Panc1 (cell line): ENCODE measurements at regions not wholly inside any gene's neighbourhood (a gene's known extent, or its start where the extent isn't known, plus 50 kb on each side); places are given as distances from the start of the nearest gene placed in this dataset.

ENCODE experiments used
- ATAC-seq: fragments of 200-7000 bp; cut with Tn5 transposase; 2 replicates; pipeline ENCODE4 v1.9.1; 2020; ENCODE audit warnings: mild to moderate bottlenecking, moderate library complexity
- BruUV-seq: library from RNA; stranded (reverse); fragments of 400-500 nt; replicated peaks from 2 replicates; lab custom pipeline; 2021; lab: Mats Ljungman, UMichigan
- CTCF ChIA-PET: fragments of 300-600 bp; sonication (Branson Sonifier 250); formaldehyde crosslinking; loops from one replicate; lab custom pipeline; 2022; ENCODE audit warnings: antibody characterized with exemption; lab: Charles Lee
- POLR2A ChIA-PET: fragments of 300-600 bp; sonication (Branson Sonifier 250); formaldehyde crosslinking; loops from one replicate; lab custom pipeline; 2022; ENCODE audit warnings: antibody characterized with exemption; lab: Charles Lee
- DNase-seq: peaks from one replicate; pipeline ENCODE4 v3.0.0-alpha.2; 2010; ENCODE audit warnings: low read depth, low spot score
- H3K27ac ChIP-seq: 2 replicates; pipeline ENCODE4 v1.5.1; 2011; ENCODE audit warnings: mild to moderate bottlenecking, low read length, inconsistent platforms
- H3K27me3 ChIP-seq: fragments of 200-500 bp; sonication (Bioruptor generic); 2 replicates; pipeline ENCODE4 v1.6.0; 2014; ENCODE audit warnings: low read length, inconsistent platforms; ENCODE audit not compliant: control insufficient read depth, insufficient read depth
- H3K36me3 ChIP-seq: fragments of 200-500 bp; sonication (Bioruptor generic); 2 replicates; pipeline ENCODE4 v1.5.1; 2014; ENCODE audit warnings: inconsistent platforms, mild to moderate bottlenecking, low read length, moderate library complexity; ENCODE audit not compliant: control insufficient read depth, insufficient read depth
- H3K4me1 ChIP-seq: 2 replicates; pipeline ENCODE4 v1.5.1; 2011; ENCODE audit warnings: inconsistent platforms, mild to moderate bottlenecking, low read length, moderate library complexity; ENCODE audit not compliant: control insufficient read depth, insufficient read depth
- H3K4me3 ChIP-seq, 2 experiments: 2 replicates each; pipeline ENCODE4 v1.5.1; 2011 to 2012; ENCODE audit warnings: low read depth in 2 of 2, low read length in 2 of 2, mild to moderate bottlenecking in 2 of 2, inconsistent platforms in 1 of 2, moderate library complexity in 1 of 2
- H3K9me3 ChIP-seq: fragments of 200-500 bp; sonication (Bioruptor generic); 2 replicates; pipeline ENCODE4 v1.5.1; 2014; ENCODE audit warnings: low read depth, mild to moderate bottlenecking, inconsistent platforms, low read length, moderate library complexity; ENCODE audit not compliant: control insufficient read depth, insufficient read depth
- POLR2AphosphoS5 ChIP-seq: IDR thresholded peaks from 2 replicates; pipeline ENCODE4 v1.6.1; 2012; ENCODE audit warnings: mild to moderate bottlenecking, low read depth, low read length, moderate library complexity
- SIN3A ChIP-seq: IDR thresholded peaks from 2 replicates; pipeline ENCODE4 v1.6.1; 2012; ENCODE audit warnings: low read depth, mild to moderate bottlenecking, low read length, moderate library complexity, borderline replicate concordance; ENCODE audit not compliant: insufficient read depth
- TCF7L2 ChIP-seq: IDR thresholded peaks from 2 replicates; pipeline ENCODE4 v1.6.1; 2011; ENCODE audit warnings: mild to moderate bottlenecking, low read depth, low read length, inconsistent platforms
- in situ Hi-C: cut with HindIII; loops from 2 replicates; pipeline ENCODE4 v1.10.0; 2016; ENCODE audit warnings: low sequenced_read_pairs, low pct_unique_long_range_greater_than_20kb
- intact Hi-C: fragments of 100-400 bp; cut with micrococcal nuclease; formaldehyde crosslinking; loops from one replicate; pipeline ENCODE4 v1.10.0; 2022; ENCODE audit not compliant: unreplicated experiment
- TF ChIP-seq, protein P1 (sequence below), 2 experiments: IDR thresholded peaks; 2 replicates each; pipeline ENCODE4 v1.6.1; 2011 to 2012; ENCODE audit warnings: low read depth in 2 of 2, control low read depth in 1 of 2, low read length in 1 of 2, mild to moderate bottlenecking in 1 of 2, moderate library complexity in 1 of 2; ENCODE audit not compliant: insufficient read depth in 1 of 2
- TF ChIP-seq, protein P2 (sequence below): fragments of 450-650 bp; IDR thresholded peaks from 2 replicates; pipeline ENCODE4 v1.5.1; 2017; ENCODE audit warnings: mild to moderate bottlenecking

DNA sequence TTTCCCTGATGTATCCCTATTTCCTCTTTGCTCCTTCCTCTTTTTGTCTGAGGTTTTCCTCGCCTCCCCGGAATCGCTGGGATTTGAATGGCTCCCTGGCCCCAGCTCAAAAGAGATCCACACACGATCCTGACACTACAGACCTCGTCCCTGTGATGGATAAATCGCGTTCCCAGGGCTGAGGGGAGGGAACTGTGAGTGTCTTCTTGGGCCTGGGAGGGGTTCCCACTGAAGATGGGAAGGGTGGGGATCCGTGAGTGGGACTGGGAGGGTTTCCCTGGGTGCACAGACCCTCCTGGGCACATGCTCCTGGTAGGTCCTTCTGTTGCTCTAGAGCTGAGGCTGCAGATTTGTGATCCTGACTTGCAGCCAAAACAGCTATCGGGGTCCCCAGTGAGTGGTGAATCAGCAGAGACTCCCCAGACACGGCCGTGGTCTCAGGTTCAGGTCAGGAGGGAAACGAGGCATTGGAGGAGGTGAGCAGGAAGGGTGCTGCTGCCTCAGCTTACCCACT is 591.0 kb downstream of the PTPRU start:
- CTCF ChIA-PET = no interaction called here
- Histone ChIP-seq H3K27ac (no peak overlapping the region), H3K27me3 (no peaks in the 10 kb centered on the region), H3K36me3 (no peaks in the 10 kb centered on the region), H3K4me1 (no peaks in the 10 kb centered on the region), H3K4me3 (no peak overlapping the region), H3K9me3 (no peaks in the 10 kb centered on the region)
- in situ Hi-C loops (no loop called here), intact Hi-C loops (no loop called here)
- ATAC-seq (no peak), DNase-seq (no peak)
- POLR2A ChIA-PET = no interaction called here
- no peak for TF ChIP-seq SIN3A
- TF ChIP-seq POLR2AphosphoS5 = no peak
- TF ChIP-seq, protein P1, sequence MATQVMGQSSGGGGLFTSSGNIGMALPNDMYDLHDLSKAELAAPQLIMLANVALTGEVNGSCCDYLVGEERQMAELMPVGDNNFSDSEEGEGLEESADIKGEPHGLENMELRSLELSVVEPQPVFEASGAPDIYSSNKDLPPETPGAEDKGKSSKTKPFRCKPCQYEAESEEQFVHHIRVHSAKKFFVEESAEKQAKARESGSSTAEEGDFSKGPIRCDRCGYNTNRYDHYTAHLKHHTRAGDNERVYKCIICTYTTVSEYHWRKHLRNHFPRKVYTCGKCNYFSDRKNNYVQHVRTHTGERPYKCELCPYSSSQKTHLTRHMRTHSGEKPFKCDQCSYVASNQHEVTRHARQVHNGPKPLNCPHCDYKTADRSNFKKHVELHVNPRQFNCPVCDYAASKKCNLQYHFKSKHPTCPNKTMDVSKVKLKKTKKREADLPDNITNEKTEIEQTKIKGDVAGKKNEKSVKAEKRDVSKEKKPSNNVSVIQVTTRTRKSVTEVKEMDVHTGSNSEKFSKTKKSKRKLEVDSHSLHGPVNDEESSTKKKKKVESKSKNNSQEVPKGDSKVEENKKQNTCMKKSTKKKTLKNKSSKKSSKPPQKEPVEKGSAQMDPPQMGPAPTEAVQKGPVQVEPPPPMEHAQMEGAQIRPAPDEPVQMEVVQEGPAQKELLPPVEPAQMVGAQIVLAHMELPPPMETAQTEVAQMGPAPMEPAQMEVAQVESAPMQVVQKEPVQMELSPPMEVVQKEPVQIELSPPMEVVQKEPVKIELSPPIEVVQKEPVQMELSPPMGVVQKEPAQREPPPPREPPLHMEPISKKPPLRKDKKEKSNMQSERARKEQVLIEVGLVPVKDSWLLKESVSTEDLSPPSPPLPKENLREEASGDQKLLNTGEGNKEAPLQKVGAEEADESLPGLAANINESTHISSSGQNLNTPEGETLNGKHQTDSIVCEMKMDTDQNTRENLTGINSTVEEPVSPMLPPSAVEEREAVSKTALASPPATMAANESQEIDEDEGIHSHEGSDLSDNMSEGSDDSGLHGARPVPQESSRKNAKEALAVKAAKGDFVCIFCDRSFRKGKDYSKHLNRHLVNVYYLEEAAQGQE (IDR thresholded peaks at IDR 0.05; ENCODE audit: insufficient read depth in 1 of 2, low read depth in 2 of 2, low read length in 1 of 2) = no peak
- no peak for TF ChIP-seq TCF7L2
- TF ChIP-seq, protein P2, sequence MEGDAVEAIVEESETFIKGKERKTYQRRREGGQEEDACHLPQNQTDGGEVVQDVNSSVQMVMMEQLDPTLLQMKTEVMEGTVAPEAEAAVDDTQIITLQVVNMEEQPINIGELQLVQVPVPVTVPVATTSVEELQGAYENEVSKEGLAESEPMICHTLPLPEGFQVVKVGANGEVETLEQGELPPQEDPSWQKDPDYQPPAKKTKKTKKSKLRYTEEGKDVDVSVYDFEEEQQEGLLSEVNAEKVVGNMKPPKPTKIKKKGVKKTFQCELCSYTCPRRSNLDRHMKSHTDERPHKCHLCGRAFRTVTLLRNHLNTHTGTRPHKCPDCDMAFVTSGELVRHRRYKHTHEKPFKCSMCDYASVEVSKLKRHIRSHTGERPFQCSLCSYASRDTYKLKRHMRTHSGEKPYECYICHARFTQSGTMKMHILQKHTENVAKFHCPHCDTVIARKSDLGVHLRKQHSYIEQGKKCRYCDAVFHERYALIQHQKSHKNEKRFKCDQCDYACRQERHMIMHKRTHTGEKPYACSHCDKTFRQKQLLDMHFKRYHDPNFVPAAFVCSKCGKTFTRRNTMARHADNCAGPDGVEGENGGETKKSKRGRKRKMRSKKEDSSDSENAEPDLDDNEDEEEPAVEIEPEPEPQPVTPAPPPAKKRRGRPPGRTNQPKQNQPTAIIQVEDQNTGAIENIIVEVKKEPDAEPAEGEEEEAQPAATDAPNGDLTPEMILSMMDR = no peak
- BruUV-seq = no TSS peak

DNA sequence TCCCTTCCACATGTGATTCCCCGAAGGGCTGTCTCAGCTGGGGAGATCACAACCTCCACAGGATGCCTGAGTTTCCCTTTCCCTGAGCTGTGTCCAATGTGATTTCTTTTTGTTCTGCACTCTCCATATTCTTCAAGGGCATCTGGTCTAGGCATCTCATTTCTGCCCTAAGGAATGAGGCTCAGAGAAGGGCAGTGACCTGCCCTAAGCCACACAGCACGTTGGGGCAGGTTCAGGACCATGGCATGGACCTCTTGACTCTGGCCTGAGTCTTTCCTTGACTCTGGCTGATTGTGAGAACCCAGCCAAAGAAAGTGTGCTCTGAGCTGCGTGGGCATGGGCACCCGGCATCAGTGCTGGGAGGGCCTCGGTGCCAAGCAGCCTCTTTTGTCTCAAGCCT is 590.3 kb downstream of the PTPRU start:
- no peak for TF ChIP-seq POLR2AphosphoS5
- TF ChIP-seq, protein P2 = no peak
- no peak for TF ChIP-seq SIN3A
- TF ChIP-seq, protein P1 (IDR thresholded peaks at IDR 0.05; ENCODE audit: insufficient read depth in 1 of 2, low read depth in 2 of 2, low read length in 1 of 2) = no peak
- TF ChIP-seq TCF7L2 = no peak
- Histone ChIP-seq H3K36me3 (no peaks in the 10 kb centered on the region), H3K4me1 (no peaks in the 10 kb centered on the region), H3K9me3 (no peaks in the 10 kb centered on the region), H3K27ac (no peak overlapping the region), H3K27me3 (no peaks in the 10 kb centered on the region), H3K4me3 (no peak overlapping the region)
- in situ Hi-C loops (no loop called here), intact Hi-C loops (no loop called here)
- ChIA-PET CTCF (no interaction called here), POLR2A (no interaction called here)
- ATAC-seq = no peak
- no peak for DNase-seq
- no TSS peak for BruUV-seq
